GM12873 (cell line): ENCODE measurements at regions not wholly inside any gene's neighbourhood (a gene's known extent, or its start where the extent isn't known, plus 50 kb on each side); places are given as distances from the start of the nearest gene placed in this dataset.

Source experiments
- TF ChIP-seq, protein P1 (sequence below): IDR thresholded peaks from 2 replicates; pipeline ENCODE4 v1.5.1; 2012; ENCODE audit warnings: low read depth, mild to moderate bottlenecking, moderate library complexity, low read length, control low read depth; ENCODE audit not compliant: insufficient read depth; ENCODE audit errors: missing control alignments

DNA sequence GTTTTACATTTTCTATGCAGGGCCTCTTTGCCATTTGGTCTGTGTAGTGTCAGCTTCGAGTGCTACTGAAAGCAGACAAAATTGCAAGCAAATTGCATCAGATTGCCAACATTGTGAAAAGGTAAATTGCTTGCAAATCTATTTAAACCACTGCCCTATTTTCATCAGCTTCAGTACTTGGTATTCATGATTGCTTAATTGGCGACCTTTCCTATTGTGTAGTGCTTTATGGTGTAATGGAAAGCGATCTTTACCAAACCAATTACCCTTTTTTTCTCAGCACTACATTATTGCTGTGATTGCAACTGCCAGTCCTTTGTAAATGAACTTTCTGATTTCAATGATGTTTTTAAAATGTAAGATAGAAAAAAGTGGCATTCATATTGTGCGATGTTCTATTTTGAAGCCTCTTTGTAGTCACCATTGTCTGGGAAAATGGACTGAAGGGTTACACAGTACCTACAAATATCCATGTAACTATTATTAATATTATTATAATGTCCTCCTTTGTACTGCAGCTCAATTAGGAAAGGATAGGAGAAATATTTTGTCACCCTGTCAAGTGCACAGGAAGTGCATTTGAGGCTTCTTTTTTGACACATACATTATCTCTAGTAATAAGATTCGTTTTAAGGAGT is 177.7 kb upstream of the SP8 start:
- TF ChIP-seq, protein P1, sequence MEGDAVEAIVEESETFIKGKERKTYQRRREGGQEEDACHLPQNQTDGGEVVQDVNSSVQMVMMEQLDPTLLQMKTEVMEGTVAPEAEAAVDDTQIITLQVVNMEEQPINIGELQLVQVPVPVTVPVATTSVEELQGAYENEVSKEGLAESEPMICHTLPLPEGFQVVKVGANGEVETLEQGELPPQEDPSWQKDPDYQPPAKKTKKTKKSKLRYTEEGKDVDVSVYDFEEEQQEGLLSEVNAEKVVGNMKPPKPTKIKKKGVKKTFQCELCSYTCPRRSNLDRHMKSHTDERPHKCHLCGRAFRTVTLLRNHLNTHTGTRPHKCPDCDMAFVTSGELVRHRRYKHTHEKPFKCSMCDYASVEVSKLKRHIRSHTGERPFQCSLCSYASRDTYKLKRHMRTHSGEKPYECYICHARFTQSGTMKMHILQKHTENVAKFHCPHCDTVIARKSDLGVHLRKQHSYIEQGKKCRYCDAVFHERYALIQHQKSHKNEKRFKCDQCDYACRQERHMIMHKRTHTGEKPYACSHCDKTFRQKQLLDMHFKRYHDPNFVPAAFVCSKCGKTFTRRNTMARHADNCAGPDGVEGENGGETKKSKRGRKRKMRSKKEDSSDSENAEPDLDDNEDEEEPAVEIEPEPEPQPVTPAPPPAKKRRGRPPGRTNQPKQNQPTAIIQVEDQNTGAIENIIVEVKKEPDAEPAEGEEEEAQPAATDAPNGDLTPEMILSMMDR = no peak

DNA sequence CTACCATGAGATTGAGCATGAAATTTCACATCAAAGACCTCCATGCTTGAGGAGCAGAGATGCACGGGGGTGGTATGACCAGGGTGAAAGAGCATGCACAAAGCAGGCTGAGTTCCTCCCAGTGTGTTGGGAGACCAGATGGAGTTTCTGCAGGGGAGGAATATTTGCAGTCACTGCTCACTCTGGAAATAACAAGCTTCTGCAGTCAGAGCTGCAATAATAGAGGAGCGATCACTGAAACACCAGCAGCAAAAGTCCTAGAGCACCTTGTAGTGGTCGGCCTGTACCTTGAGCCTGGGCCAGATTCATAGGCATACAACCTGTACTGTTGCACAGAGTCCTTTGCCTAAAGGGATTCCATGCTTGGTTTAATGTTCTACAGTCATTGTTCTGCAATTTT is 184.5 kb upstream of the SP8 start:
- TF ChIP-seq, protein P1 = no peak

GRCh38 chr7:20980232-20980631 is 193.5 kb upstream of the SP8 start:
- TF ChIP-seq, protein P1 = no peak

DNA sequence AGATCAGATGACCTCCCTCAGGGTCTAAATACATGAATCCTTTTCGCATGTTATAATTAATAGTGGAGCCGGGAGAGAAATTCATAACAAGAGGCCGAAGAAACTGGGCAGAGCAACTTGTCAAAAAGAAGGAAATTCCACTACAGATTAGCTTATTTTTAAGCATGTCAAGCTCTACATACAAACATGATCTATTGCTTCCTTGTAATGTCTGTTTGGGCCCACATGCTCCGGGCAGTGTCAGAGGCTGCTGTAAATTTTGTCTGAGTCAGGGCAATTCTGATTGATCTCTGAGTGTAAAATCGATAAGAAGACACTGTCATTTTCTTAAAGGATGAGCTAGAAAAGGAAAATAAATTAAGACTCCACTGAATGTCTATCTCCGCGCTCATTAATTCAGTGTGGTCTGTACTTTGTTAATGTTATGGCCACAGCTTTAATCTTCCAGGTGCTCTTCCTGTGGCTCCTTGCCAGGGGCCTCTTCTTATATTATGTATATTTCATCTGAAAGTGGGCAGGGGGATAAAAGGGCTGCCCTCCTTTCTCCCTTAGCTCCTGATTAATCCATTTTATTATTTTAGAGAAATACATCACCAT is 194.1 kb upstream of the SP8 start:
- TF ChIP-seq, protein P1 = no peak

- TF ChIP-seq, protein P1 = no peak
These were observed 201.7 kb upstream of the SP8 start for GRCh38 chr7:20988340-20988739.

DNA sequence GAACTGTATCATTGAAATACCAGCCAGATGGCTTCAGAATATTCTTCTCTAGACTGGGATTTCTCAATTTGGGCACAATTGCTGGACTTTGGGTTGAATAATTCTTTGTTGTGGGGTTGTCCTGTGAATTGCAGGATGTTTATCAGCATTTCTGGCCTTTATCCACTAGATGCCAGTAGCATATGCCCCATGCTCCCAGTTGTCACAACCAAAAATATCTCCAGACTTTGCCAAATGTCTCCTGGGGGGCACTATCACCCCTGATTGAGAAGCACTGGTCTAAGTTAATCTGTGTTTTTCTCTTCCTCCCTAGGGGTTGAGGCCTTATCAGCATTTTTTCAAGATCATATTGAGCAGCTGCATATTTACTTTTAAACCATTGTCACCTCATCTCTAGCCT is 204.9 kb upstream of the SP8 start:
- TF ChIP-seq, protein P1 = peak; percentile 15

DNA sequence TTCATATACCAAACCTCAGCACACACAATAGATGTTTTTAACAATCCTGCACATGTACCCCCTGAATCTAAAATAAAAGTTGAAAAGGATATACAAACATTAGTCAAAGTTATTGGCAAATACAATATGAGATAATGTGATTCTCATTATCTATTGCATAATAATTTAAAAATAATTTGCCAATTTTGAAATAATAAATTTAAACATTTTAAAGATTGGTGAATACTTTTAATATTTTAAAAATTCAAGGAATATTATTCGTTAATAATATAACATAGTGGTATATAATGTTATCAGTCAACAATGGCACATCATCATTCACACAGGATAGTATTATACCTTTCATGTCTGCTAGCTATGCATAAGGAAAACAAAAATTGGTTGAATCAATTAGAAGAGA is 207.0 kb upstream of the SP8 start:
- TF ChIP-seq, protein P1 = no peak
